Liver (tissue), 8 donors: ENCODE measurements at regions not wholly inside any gene's neighbourhood (a gene's known extent, or its start where the extent isn't known, plus 50 kb on each side); places are given as distances from the start of the nearest gene placed in this dataset.

Source experiments
- DNase-seq: peaks from one replicate; pipeline ENCODE4 v3.0.0-alpha.2; 2017; ENCODE audit warnings: low spot score
- H3K27ac ChIP-seq, 2 donors: one replicate each; pipeline ENCODE4 v1.7.0; 2013; ENCODE audit warnings: inconsistent platforms in 2 of 2, low read length in 2 of 2, control low read depth in 1 of 2, low read depth in 1 of 2, mild to moderate bottlenecking in 1 of 2
- H3K27me3 ChIP-seq, 4 donors: one replicate each; pipeline versions ENCODE4 v1.6.1 to v1.7.0; 2013; ENCODE audit warnings: low read length in 3 of 4, inconsistent platforms in 1 of 4, mild to moderate bottlenecking in 1 of 4, moderate library complexity in 1 of 4; ENCODE audit not compliant: control insufficient read depth in 4 of 4, insufficient read depth in 4 of 4
- H3K36me3 ChIP-seq, 4 donors: one replicate each; pipeline versions ENCODE4 v1.6.1 to v1.7.0; 2013; ENCODE audit warnings: low read length in 3 of 4, mild to moderate bottlenecking in 3 of 4, low read depth in 1 of 4, moderate library complexity in 1 of 4; ENCODE audit not compliant: control insufficient read depth in 4 of 4, insufficient read depth in 3 of 4
- H3K4me1 ChIP-seq, 4 donors: one replicate each; pipeline versions ENCODE4 v1.6.1 to v1.7.0; 2013; ENCODE audit warnings: low read length in 3 of 4, mild to moderate bottlenecking in 3 of 4, moderate library complexity in 1 of 4; ENCODE audit not compliant: control insufficient read depth in 4 of 4, insufficient read depth in 4 of 4
- H3K4me3 ChIP-seq, 3 donors: one replicate each; pipeline versions ENCODE4 v1.6.1 to v1.7.0; 2013; ENCODE audit warnings: low read length in 3 of 3, control low read depth in 1 of 3, low read depth in 1 of 3, mild to moderate bottlenecking in 1 of 3
- H3K9ac ChIP-seq, 2 donors: one replicate each; pipeline ENCODE4 v1.7.0; 2013; ENCODE audit warnings: low read length in 2 of 2, mild to moderate bottlenecking in 2 of 2, moderate library complexity in 2 of 2, control low read depth in 1 of 2, low read depth in 1 of 2
- H3K9me3 ChIP-seq, 4 donors: one replicate each; pipeline versions ENCODE4 v1.6.1 to v1.7.0; 2013; ENCODE audit warnings: low read length in 3 of 4; ENCODE audit not compliant: control insufficient read depth in 4 of 4
- EGR1 ChIP-seq, 2 donors: IDR thresholded peaks; 2 replicates each; pipeline ENCODE4 v1.6.1; 2016 to 2018; ENCODE audit warnings: antibody characterized with exemption in 2 of 2, low read depth in 2 of 2
- FOXA1 ChIP-seq: IDR thresholded peaks from 2 replicates; pipeline ENCODE4 v1.6.1; 2016; ENCODE audit warnings: antibody characterized with exemption
- FOXA2 ChIP-seq: IDR thresholded peaks from 2 replicates; pipeline ENCODE4 v1.6.1; 2016; ENCODE audit warnings: antibody characterized with exemption
- GABPA ChIP-seq, 2 donors: IDR thresholded peaks in 1 of 2; conservative IDR thresholded peaks in 1 of 2; 2 replicates each; pipeline ENCODE4 v1.6.1; 2016; ENCODE audit warnings: antibody characterized with exemption in 2 of 2, mild to moderate bottlenecking in 1 of 2, moderate library complexity in 1 of 2
- HNF4A ChIP-seq, 2 donors: conservative IDR thresholded peaks; 2 replicates each; pipeline ENCODE4 v1.6.1; 2016; ENCODE audit warnings: antibody characterized with exemption in 2 of 2, mild to moderate bottlenecking in 2 of 2
- HNF4G ChIP-seq: IDR thresholded peaks from 2 replicates; pipeline ENCODE4 v1.6.1; 2016; ENCODE audit warnings: antibody characterized with exemption
- JUND ChIP-seq, 2 donors: IDR thresholded peaks; 2 replicates each; pipeline ENCODE4 v1.6.1; 2016; ENCODE audit warnings: antibody characterized with exemption in 2 of 2
- NR2F2 ChIP-seq: IDR thresholded peaks from 2 replicates; pipeline ENCODE4 v1.6.1; 2016; ENCODE audit warnings: antibody characterized with exemption
- RAD21 ChIP-seq, 2 donors: IDR thresholded peaks; 2 replicates each; pipeline ENCODE4 v1.6.1; 2016; ENCODE audit warnings: antibody characterized with exemption in 2 of 2, mild to moderate bottlenecking in 2 of 2
- RXRA ChIP-seq, 2 donors: IDR thresholded peaks; 2 replicates each; pipeline ENCODE4 v1.6.1; 2017 to 2018; ENCODE audit warnings: antibody characterized with exemption in 2 of 2, mild to moderate bottlenecking in 1 of 2
- SP1 ChIP-seq: IDR thresholded peaks from 2 replicates; pipeline ENCODE4 v1.6.1; 2018; ENCODE audit warnings: antibody characterized with exemption, mild to moderate bottlenecking
- TAF1 ChIP-seq: conservative IDR thresholded peaks from 2 replicates; pipeline ENCODE4 v1.6.1; 2016; ENCODE audit warnings: antibody characterized with exemption, mild to moderate bottlenecking
- YY1 ChIP-seq: IDR thresholded peaks from 2 replicates; pipeline ENCODE4 v1.6.1; 2016; ENCODE audit warnings: antibody characterized with exemption, mild to moderate bottlenecking
- WGBS: extraction: QIAGEN DNeasy Blood & Tissue Kit; methylation state at CpG from one replicate; pipeline ENCODE4 v1.1.7; 2013; 5-methylcytosine and 5-hydroxymethylcytosine counted together
- TF ChIP-seq, protein P1 (sequence below): fragments of 150-350 bp; IDR thresholded peaks from 2 replicates; pipeline ENCODE4 v1.5.1; 2017; ENCODE audit warnings: improper control_type of control experiment, low read depth, low read length; ENCODE audit not compliant: missing input control
- TF ChIP-seq, protein P2 (sequence below): IDR thresholded peaks from 2 replicates; pipeline ENCODE4 v1.6.1; 2016; ENCODE audit warnings: antibody characterized with exemption, mild to moderate bottlenecking
- TF ChIP-seq, protein P3 (sequence below): IDR thresholded peaks from 2 replicates; pipeline ENCODE4 v1.6.1; 2016; ENCODE audit warnings: antibody characterized with exemption
- TF ChIP-seq, protein P4 (sequence below): IDR thresholded peaks from 2 replicates; pipeline ENCODE4 v1.6.1; 2016; ENCODE audit warnings: antibody characterized with exemption
- TF ChIP-seq, protein P5 (sequence below): IDR thresholded peaks from 2 replicates; pipeline ENCODE4 v1.6.1; 2016; ENCODE audit warnings: antibody characterized with exemption
- donor health status: healthy.
- donor health status: healthy.
- donor health status: healthy.
- donor health status: healthy.
- donor health status: healthy.

DNA sequence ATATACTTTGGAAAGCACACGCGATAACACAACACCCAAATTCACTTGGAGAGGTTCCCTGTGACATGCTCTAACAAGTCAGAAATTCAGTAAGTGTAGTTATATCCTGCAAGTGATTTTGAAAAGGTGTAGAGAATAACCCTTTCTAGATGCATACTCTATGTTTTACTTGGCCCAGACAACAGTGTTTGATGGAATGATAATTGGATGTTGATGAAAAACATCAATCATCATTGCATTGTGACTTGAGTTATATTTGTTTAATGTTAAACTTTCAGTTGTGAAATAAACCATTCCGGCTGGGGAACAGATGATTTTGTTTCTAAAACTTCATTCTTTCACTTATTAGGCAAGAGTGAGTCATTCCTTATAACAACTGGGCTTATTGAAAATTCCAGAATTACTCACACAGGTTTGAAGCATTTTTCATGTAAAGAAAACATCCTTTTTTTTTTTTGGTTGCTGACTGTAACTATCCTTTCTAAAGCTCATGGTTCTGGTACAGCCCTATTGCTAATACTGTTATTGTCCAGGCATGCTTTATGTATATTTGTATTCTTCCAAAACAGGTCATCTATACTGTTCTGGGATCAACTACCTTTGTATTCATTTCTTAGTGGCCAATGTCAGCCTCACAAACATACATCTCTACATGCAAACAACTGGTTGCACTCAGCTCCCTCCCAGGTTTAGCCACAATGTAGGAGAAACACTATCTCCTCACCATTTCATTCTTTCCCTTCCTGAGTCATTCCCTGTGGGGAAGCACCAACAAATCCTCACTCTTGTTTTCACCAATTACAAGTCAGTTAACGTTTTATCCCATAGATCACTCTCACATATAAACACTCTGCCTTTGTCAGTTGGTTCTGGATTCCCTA, 121.2 kb upstream of the LRIG3 start:
- no peak for DNase-seq
- H3K36me3 ChIP-seq, result no peaks in the 10 kb centered on the region
- no peaks in the 10 kb centered on the region for H3K27me3 ChIP-seq
- H3K4me1 ChIP-seq, result no peaks in the 10 kb centered on the region
- H3K9ac ChIP-seq, result no peak overlapping the region
- no peak overlapping the region for H3K27ac ChIP-seq
- 69% methylated on average over 4 of the region's 4 CpGs for WGBS
- TF ChIP-seq, protein P1, sequence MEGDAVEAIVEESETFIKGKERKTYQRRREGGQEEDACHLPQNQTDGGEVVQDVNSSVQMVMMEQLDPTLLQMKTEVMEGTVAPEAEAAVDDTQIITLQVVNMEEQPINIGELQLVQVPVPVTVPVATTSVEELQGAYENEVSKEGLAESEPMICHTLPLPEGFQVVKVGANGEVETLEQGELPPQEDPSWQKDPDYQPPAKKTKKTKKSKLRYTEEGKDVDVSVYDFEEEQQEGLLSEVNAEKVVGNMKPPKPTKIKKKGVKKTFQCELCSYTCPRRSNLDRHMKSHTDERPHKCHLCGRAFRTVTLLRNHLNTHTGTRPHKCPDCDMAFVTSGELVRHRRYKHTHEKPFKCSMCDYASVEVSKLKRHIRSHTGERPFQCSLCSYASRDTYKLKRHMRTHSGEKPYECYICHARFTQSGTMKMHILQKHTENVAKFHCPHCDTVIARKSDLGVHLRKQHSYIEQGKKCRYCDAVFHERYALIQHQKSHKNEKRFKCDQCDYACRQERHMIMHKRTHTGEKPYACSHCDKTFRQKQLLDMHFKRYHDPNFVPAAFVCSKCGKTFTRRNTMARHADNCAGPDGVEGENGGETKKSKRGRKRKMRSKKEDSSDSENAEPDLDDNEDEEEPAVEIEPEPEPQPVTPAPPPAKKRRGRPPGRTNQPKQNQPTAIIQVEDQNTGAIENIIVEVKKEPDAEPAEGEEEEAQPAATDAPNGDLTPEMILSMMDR, result no peak
- H3K4me3 ChIP-seq, result no peak overlapping the region
- no peaks in the 10 kb centered on the region for H3K9me3 ChIP-seq

DNA sequence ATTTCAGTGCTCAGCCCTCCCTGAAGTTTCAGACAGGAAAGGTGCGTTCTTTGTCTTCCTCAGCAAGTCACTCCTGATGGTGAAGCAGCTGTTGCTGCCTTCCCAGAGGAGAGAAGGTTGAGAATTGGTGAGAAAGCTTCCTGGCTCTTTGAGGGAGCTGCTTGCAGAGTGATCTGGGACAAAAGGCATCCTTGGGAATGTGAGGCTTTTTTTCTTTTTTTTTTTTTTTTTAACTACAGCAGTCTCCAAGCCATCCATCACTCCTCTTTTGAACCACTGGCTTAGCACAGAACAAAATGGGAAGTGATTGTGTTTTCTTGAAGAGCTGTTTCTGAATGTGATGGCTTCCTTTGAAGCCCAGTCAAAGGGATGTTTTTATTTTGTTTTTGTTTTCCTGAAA, 120.4 kb upstream of the LRIG3 start:
- Histone ChIP-seq H3K36me3 (no peaks in the 10 kb centered on the region), H3K27ac (no peak overlapping the region), H3K4me1 (no peaks in the 10 kb centered on the region), H3K9ac (no peak overlapping the region), H3K27me3 (no peaks in the 10 kb centered on the region), H3K9me3 (no peaks in the 10 kb centered on the region), H3K4me3 (no peak overlapping the region)
- no peak for DNase-seq
- TF ChIP-seq NR2F2 (no peak), TAF1 (no peak)
- WGBS, result 83% methylated on average over 1 of the region's 1 CpG

DNA sequence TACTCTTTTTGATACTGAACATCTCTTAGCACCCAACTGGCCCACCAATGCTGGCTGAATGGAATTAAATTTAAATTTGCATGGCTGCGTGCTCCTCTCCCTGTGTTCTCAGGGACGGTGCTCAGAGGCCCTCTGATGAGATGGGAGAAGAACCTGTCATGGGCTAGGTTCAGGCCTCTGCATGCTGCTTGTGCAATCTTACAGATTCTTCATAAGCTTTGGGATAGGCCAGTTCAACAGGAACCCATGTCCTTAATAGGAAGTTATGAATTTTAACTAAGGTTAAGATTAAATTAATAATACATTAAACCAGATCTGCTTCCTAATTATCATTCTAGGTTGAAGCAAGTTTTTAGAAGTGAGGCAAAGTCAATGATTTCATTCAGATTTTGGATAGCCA, 119.7 kb upstream of the LRIG3 start:
- TF ChIP-seq FOXA2, result no peak
- TF ChIP-seq YY1, result no peak
- TF ChIP-seq JUND (IDR thresholded peaks at IDR 0.05), result no peak
- no peak for TF ChIP-seq GABPA (IDR thresholded peaks at IDR 0.05 in 1 of 2, conservative IDR thresholded peaks at IDR 0.05 in 1 of 2)
- TF ChIP-seq, protein P2, sequence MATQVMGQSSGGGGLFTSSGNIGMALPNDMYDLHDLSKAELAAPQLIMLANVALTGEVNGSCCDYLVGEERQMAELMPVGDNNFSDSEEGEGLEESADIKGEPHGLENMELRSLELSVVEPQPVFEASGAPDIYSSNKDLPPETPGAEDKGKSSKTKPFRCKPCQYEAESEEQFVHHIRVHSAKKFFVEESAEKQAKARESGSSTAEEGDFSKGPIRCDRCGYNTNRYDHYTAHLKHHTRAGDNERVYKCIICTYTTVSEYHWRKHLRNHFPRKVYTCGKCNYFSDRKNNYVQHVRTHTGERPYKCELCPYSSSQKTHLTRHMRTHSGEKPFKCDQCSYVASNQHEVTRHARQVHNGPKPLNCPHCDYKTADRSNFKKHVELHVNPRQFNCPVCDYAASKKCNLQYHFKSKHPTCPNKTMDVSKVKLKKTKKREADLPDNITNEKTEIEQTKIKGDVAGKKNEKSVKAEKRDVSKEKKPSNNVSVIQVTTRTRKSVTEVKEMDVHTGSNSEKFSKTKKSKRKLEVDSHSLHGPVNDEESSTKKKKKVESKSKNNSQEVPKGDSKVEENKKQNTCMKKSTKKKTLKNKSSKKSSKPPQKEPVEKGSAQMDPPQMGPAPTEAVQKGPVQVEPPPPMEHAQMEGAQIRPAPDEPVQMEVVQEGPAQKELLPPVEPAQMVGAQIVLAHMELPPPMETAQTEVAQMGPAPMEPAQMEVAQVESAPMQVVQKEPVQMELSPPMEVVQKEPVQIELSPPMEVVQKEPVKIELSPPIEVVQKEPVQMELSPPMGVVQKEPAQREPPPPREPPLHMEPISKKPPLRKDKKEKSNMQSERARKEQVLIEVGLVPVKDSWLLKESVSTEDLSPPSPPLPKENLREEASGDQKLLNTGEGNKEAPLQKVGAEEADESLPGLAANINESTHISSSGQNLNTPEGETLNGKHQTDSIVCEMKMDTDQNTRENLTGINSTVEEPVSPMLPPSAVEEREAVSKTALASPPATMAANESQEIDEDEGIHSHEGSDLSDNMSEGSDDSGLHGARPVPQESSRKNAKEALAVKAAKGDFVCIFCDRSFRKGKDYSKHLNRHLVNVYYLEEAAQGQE, result no peak
- no peak for TF ChIP-seq SP1
- no peak for TF ChIP-seq NR2F2
- TF ChIP-seq HNF4A (conservative IDR thresholded peaks at IDR 0.05), result no peak
- no peak for TF ChIP-seq FOXA1
- no peak for TF ChIP-seq RXRA (IDR thresholded peaks at IDR 0.05)
- no peak for TF ChIP-seq EGR1 (IDR thresholded peaks at IDR 0.05; ENCODE audit: low read depth in 2 of 2)
- TF ChIP-seq, protein P1, result no peak
- TF ChIP-seq, protein P3, sequence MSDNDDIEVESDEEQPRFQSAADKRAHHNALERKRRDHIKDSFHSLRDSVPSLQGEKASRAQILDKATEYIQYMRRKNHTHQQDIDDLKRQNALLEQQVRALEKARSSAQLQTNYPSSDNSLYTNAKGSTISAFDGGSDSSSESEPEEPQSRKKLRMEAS, result no peak
- no peak for TF ChIP-seq RAD21 (IDR thresholded peaks at IDR 0.05)
- TF ChIP-seq, protein P4, sequence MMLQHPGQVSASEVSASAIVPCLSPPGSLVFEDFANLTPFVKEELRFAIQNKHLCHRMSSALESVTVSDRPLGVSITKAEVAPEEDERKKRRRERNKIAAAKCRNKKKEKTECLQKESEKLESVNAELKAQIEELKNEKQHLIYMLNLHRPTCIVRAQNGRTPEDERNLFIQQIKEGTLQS, result no peak
- no peak for TF ChIP-seq TAF1
- TF ChIP-seq, protein P5, sequence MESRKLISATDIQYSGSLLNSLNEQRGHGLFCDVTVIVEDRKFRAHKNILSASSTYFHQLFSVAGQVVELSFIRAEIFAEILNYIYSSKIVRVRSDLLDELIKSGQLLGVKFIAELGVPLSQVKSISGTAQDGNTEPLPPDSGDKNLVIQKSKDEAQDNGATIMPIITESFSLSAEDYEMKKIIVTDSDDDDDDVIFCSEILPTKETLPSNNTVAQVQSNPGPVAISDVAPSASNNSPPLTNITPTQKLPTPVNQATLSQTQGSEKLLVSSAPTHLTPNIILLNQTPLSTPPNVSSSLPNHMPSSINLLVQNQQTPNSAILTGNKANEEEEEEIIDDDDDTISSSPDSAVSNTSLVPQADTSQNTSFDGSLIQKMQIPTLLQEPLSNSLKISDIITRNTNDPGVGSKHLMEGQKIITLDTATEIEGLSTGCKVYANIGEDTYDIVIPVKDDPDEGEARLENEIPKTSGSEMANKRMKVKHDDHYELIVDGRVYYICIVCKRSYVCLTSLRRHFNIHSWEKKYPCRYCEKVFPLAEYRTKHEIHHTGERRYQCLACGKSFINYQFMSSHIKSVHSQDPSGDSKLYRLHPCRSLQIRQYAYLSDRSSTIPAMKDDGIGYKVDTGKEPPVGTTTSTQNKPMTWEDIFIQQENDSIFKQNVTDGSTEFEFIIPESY, result no peak
- TF ChIP-seq HNF4G, result no peak
- no peak overlapping the region for H3K4me3 ChIP-seq
- no peaks in the 10 kb centered on the region for H3K9me3 ChIP-seq
- no peaks in the 10 kb centered on the region for H3K4me1 ChIP-seq
- DNase-seq, result no peak
- no peak overlapping the region for H3K9ac ChIP-seq
- WGBS, result 96% methylated on average over 2 of the region's 2 CpGs
- no peak overlapping the region for H3K27ac ChIP-seq
- H3K36me3 ChIP-seq, result no peaks in the 10 kb centered on the region
- no peaks in the 10 kb centered on the region for H3K27me3 ChIP-seq
